MV-4-11 (cell line): ENCODE measurements at regions not wholly inside any gene's neighbourhood (a gene's known extent, or its start where the extent isn't known, plus 50 kb on each side); places are given as distances from the start of the nearest gene placed in this dataset.
A peak's percentile ranks its signal among the peaks of the same experiment; 100 is the strongest.

Experiments used
- DNase-seq: peaks from one replicate; lab custom pipeline; 2025; lab: John Stamatoyannopoulos, UW

GRCh38 chr17:15039366-15039765, 225.8 kb downstream of the PMP22 start:
- DNase-seq = no peak

- DNase-seq = peak; percentile 77
Observed at GRCh38 chr17:15038656-15039055, 226.5 kb downstream of the PMP22 start.

- no peak for DNase-seq
Observed at GRCh38 chr17:15036238-15036637, 228.9 kb downstream of the PMP22 start.

GRCh38 chr17:15031975-15032374, 233.2 kb downstream of the PMP22 start:
- DNase-seq = no peak

- no peak for DNase-seq
Observed at GRCh38 chr17:15029469-15029868, 235.7 kb downstream of the PMP22 start.

- DNase-seq = no peak
Observed at GRCh38 chr17:15027853-15028252, 237.3 kb downstream of the PMP22 start.

GRCh38 chr17:15026088-15026487, 239.0 kb downstream of the PMP22 start:
- no peak for DNase-seq

- no peak for DNase-seq
Observed at GRCh38 chr17:15023589-15024336, 241.4 kb downstream of the PMP22 start.

- no peak for DNase-seq
Observed at GRCh38 chr17:15019158-15019557, 246.0 kb downstream of the PMP22 start.

GRCh38 chr17:15012351-15012980, 252.7 kb downstream of the PMP22 start:
- no peak for DNase-seq

GRCh38 chr17:15009087-15009486, 256.0 kb downstream of the PMP22 start:
- DNase-seq = no peak

- no peak for DNase-seq
Observed at GRCh38 chr17:15007147-15007553, 258.0 kb downstream of the PMP22 start.

- DNase-seq = no peak
Observed at GRCh38 chr17:15006421-15007128, 258.6 kb downstream of the PMP22 start.

GRCh38 chr17:15000661-15001060, 264.5 kb downstream of the PMP22 start:
- no peak for DNase-seq

GRCh38 chr17:14997290-14997689, 267.8 kb downstream of the PMP22 start:
- DNase-seq = no peak

- DNase-seq = no peak
Observed at GRCh38 chr17:14986127-14986526, 279.0 kb downstream of the PMP22 start.

- no peak for DNase-seq
Observed at GRCh38 chr17:14972844-14973243, 292.3 kb downstream of the PMP22 start.

GRCh38 chr17:14971054-14971453, 294.1 kb downstream of the PMP22 start:
- no peak for DNase-seq

- DNase-seq = no peak
Observed at GRCh38 chr17:14959106-14959648, 305.9 kb downstream of the PMP22 start.

GRCh38 chr17:14953405-14953804, 311.7 kb downstream of the PMP22 start:
- DNase-seq = no peak

GRCh38 chr17:14950686-14951085, 314.4 kb downstream of the PMP22 start:
- DNase-seq = no peak

GRCh38 chr17:14950216-14950615, 314.9 kb downstream of the PMP22 start:
- no peak for DNase-seq

- DNase-seq = no peak
Observed at GRCh38 chr17:14947671-14948070, 317.5 kb downstream of the PMP22 start.
